GM12878 (cell line): ENCODE measurements at regions not wholly inside any gene's neighbourhood (a gene's known extent, or its start where the extent isn't known, plus 50 kb on each side); places are given as distances from the start of the nearest gene placed in this dataset.

Experiments
- MXI1 ChIP-seq: fragments of 150-350 bp; IDR thresholded peaks from 2 replicates; pipeline ENCODE4 v1.6.1; 2011; ENCODE audit warnings: low read depth, mild to moderate bottlenecking, inconsistent platforms, low read length, improper control_type of control experiment
- NR2C2 ChIP-seq: IDR thresholded peaks from 2 replicates; pipeline ENCODE4 v1.6.1; 2011; ENCODE audit warnings: borderline replicate concordance, low read depth; ENCODE audit not compliant: control insufficient read depth, insufficient read length
- RAD21 ChIP-seq: IDR thresholded peaks from 2 replicates; pipeline ENCODE4 v1.6.1; 2011; ENCODE audit warnings: mild to moderate bottlenecking, low read depth, low read length, moderate library complexity; ENCODE audit not compliant: insufficient read depth
- SP1 ChIP-seq: IDR thresholded peaks from one replicate; pipeline ENCODE4 v1.6.1; 2011; ENCODE audit warnings: low read depth, low read length
- YBX1 ChIP-seq: fragments of 450-650 bp; IDR thresholded peaks from 2 replicates; pipeline ENCODE4 v1.6.1; 2016; ENCODE audit warnings: antibody characterized with exemption
- TF ChIP-seq, protein P1 (sequence below), 3 experiments: IDR thresholded peaks in 2 of 3; conservative IDR thresholded peaks in 1 of 3; 2 replicates each; pipeline ENCODE4 v1.5.1; 2011; ENCODE audit warnings: low read depth in 3 of 3, low read length in 3 of 3, mild to moderate bottlenecking in 3 of 3, control low read depth in 2 of 3, moderate library complexity in 2 of 3, inconsistent platforms in 1 of 3, mixed read lengths in 1 of 3; ENCODE audit not compliant: control insufficient read depth in 2 of 3, insufficient read depth in 1 of 3; ENCODE audit errors: extremely low read depth in 1 of 3

DNA sequence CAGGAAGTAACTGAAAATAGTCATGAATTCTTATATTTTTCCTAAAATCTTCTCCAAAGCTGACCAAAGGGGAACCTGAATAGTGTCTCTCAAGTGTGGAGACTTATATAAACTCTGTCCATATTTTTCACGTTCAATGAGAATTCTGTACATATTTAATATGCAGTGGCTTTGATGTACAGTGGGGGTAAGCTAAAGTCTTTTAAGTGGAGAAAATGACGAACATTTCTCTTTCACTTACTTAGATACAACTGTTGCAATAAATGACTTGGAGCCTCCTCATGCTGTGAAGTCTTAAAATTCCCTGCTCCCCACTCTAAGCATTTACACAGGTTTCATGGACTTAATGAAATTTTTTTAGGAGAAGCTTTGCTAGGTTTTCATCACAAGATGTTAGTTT lies 1196.7 kb downstream of the EFNB2 start:
- TF ChIP-seq MXI1 (no peak), SP1 (no peak), RAD21 (no peak), NR2C2 (no peak), YBX1 (no peak)
- TF ChIP-seq, protein P1, sequence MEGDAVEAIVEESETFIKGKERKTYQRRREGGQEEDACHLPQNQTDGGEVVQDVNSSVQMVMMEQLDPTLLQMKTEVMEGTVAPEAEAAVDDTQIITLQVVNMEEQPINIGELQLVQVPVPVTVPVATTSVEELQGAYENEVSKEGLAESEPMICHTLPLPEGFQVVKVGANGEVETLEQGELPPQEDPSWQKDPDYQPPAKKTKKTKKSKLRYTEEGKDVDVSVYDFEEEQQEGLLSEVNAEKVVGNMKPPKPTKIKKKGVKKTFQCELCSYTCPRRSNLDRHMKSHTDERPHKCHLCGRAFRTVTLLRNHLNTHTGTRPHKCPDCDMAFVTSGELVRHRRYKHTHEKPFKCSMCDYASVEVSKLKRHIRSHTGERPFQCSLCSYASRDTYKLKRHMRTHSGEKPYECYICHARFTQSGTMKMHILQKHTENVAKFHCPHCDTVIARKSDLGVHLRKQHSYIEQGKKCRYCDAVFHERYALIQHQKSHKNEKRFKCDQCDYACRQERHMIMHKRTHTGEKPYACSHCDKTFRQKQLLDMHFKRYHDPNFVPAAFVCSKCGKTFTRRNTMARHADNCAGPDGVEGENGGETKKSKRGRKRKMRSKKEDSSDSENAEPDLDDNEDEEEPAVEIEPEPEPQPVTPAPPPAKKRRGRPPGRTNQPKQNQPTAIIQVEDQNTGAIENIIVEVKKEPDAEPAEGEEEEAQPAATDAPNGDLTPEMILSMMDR (IDR thresholded peaks at IDR 0.05 in 2 of 3, conservative IDR thresholded peaks at IDR 0.05 in 1 of 3; ENCODE audit: control insufficient read depth in 2 of 3, extremely low read depth in 1 of 3, insufficient read depth in 1 of 3, low read depth in 3 of 3, low read length in 3 of 3), result no peak
